ENCODE measurements at regions not wholly inside any gene's neighbourhood (a gene's known extent, or its start where the extent isn't known, plus 50 kb on each side); places are given as distances from the start of the nearest gene placed in this dataset.

DNA sequence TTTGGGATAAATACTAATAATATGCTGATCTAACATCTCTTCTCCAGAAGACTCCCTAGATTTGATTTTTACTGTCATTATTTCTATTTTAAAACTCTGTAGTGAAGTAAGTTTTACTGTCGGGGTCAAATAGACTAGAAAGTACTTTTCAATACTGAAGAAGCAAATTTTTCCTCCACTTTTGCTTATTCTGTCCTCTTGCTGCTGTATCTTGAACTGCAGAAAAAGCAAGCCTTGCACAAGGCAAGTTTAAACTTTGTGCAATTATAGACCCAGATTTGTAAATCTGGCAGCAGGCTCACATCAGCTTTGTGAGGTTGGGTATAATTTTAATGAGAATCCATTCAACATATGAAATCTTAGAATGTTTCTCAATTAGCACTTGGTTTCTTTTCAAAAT, 151.1 kb upstream of the ETS2 start:
- no peaks in the 10 kb centered on the region for H3K9me3 ChIP-seq (ENCODE audit: low read length)
- TF ChIP-seq, protein P1, sequence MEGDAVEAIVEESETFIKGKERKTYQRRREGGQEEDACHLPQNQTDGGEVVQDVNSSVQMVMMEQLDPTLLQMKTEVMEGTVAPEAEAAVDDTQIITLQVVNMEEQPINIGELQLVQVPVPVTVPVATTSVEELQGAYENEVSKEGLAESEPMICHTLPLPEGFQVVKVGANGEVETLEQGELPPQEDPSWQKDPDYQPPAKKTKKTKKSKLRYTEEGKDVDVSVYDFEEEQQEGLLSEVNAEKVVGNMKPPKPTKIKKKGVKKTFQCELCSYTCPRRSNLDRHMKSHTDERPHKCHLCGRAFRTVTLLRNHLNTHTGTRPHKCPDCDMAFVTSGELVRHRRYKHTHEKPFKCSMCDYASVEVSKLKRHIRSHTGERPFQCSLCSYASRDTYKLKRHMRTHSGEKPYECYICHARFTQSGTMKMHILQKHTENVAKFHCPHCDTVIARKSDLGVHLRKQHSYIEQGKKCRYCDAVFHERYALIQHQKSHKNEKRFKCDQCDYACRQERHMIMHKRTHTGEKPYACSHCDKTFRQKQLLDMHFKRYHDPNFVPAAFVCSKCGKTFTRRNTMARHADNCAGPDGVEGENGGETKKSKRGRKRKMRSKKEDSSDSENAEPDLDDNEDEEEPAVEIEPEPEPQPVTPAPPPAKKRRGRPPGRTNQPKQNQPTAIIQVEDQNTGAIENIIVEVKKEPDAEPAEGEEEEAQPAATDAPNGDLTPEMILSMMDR (conservative IDR thresholded peaks at IDR 0.05; ENCODE audit: low read depth, low read length): no peak
- TF ChIP-seq EZH2 (IDR thresholded peaks at IDR 0.05; ENCODE audit: low read length, unreplicated experiment): no peak
- TF ChIP-seq EZH2phosphoT487 (IDR thresholded peaks at IDR 0.05; ENCODE audit: borderline replicate concordance, low read length): no peak
- no peak overlapping the region for H3K4me3 ChIP-seq (ENCODE audit: low read length)
- H3K4me1 ChIP-seq (ENCODE audit: insufficient read depth, low read length): no peaks in the 10 kb centered on the region
- no peaks in the 10 kb centered on the region for H4K20me1 ChIP-seq (ENCODE audit: low read length)
- no peak overlapping the region for H3K4me2 ChIP-seq (ENCODE audit: low read length)
- H2AFZ ChIP-seq (ENCODE audit: low read length): no peak overlapping the region
- H3K27ac ChIP-seq (ENCODE audit: low read length): no peak overlapping the region
- no peaks in the 10 kb centered on the region for H3K36me3 ChIP-seq (ENCODE audit: low read depth, low read length)
- no peaks in the 10 kb centered on the region for H3K9me2 ChIP-seq (replicated peaks; ENCODE audit: low read length)
- ChIA-PET CTCF (no interaction called here), POLR2A (ENCODE audit: unreplicated experiment) (no interaction called here)
- DNase-seq (no peak), ATAC-seq (no peak)
- peaks cover 85% of the 10 kb centered on the region for H3K27me3 ChIP-seq (ENCODE audit: low read length)
- BruUV-seq (replicated peaks): no TSS peak
- no peak overlapping the region for H3K9ac ChIP-seq (ENCODE audit: low read length)
- no peaks in the 10 kb centered on the region for H3K79me2 ChIP-seq (ENCODE audit: low read length)
- intact Hi-C loops (cut with micrococcal nuclease): no loop called here
- no peaks in the 10 kb centered on the region for H3F3A ChIP-seq (ENCODE audit: low read length, unreplicated experiment)

DNA sequence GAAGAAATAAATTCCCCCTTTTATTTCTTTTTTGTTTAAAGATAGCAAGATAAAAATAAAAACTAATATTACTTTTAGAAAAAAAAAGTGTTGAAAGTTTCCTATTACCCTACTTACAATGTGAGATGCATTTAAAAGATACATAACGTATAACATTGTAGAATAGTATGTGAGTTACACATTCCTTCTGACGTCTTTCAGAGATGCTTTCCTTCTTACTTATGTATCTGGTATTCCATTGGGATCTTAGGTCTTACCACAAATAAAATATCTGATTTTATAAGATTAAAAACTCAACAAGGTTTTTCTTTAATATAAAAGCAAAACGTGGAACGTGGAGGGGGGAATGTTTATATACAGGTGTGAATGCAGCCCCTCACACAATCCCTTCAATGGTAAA, 147.2 kb upstream of the ETS2 start:
- no peaks in the 10 kb centered on the region for H3K79me2 ChIP-seq (ENCODE audit: low read length)
- no peaks in the 10 kb centered on the region for H3K4me1 ChIP-seq (ENCODE audit: insufficient read depth, low read length)
- no peak overlapping the region for H3K4me3 ChIP-seq (ENCODE audit: low read length)
- no peak overlapping the region for H3K4me2 ChIP-seq (ENCODE audit: low read length)
- TF ChIP-seq EZH2 (IDR thresholded peaks at IDR 0.05; ENCODE audit: low read length, unreplicated experiment) (no peak), EZH2phosphoT487 (IDR thresholded peaks at IDR 0.05; ENCODE audit: borderline replicate concordance, low read length) (no peak)
- TF ChIP-seq, protein P1 (conservative IDR thresholded peaks at IDR 0.05; ENCODE audit: low read depth, low read length): no peak
- H3K36me3 ChIP-seq (ENCODE audit: low read depth, low read length): no peaks in the 10 kb centered on the region
- no peaks in the 10 kb centered on the region for H3K9me2 ChIP-seq (replicated peaks; ENCODE audit: low read length)
- DNase-seq (no peak), ATAC-seq (no peak)
- no peaks in the 10 kb centered on the region for H3K9me3 ChIP-seq (ENCODE audit: low read length)
- peaks cover 76% of the 10 kb centered on the region for H3K27me3 ChIP-seq (ENCODE audit: low read length)
- H2AFZ ChIP-seq (ENCODE audit: low read length): no peak overlapping the region
- no peaks in the 10 kb centered on the region for H4K20me1 ChIP-seq (ENCODE audit: low read length)
- BruUV-seq (replicated peaks): no TSS peak
- H3F3A ChIP-seq (ENCODE audit: low read length, unreplicated experiment): no peaks in the 10 kb centered on the region
- ChIA-PET CTCF (no interaction called here), POLR2A (ENCODE audit: unreplicated experiment) (no interaction called here)
- intact Hi-C loops (cut with micrococcal nuclease): no loop called here
- H3K27ac ChIP-seq (ENCODE audit: low read length): no peak overlapping the region
- H3K9ac ChIP-seq (ENCODE audit: low read length): no peak overlapping the region

DNA sequence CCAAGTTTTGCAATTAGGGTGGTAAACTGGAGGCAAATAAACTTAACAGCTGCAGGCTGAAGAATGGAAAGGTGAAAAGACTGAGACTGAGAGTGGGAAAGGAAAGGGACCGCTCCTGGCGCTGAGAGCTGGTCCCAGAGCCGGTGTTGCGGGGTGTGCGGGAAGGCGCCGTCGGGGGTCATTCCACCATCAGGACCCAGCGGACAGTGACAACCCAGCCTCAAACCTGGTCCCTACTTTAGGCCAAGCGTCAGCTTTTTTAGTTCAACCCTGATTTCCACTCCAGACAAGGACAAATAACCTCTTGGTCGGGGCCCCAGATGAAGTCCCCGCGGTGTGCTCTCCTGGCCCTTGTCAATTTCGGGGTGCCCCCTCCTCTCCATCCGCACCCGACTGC, 145.8 kb upstream of the ETS2 start:
- Histone ChIP-seq H3K36me3 (ENCODE audit: low read depth, low read length) (no peaks in the 10 kb centered on the region), H3F3A (ENCODE audit: low read length, unreplicated experiment) (no peaks in the 10 kb centered on the region), H3K4me2 (ENCODE audit: low read length) (no peak overlapping the region), H2AFZ (ENCODE audit: low read length) (no peak overlapping the region), H4K20me1 (ENCODE audit: low read length) (no peaks in the 10 kb centered on the region), H3K4me1 (ENCODE audit: insufficient read depth, low read length) (no peaks in the 10 kb centered on the region), H3K27ac (ENCODE audit: low read length) (no peak overlapping the region), H3K9me2 (replicated peaks; ENCODE audit: low read length) (no peaks in the 10 kb centered on the region), H3K9ac (ENCODE audit: low read length) (no peak overlapping the region), H3K79me2 (ENCODE audit: low read length) (no peaks in the 10 kb centered on the region), H3K4me3 (ENCODE audit: low read length) (no peak overlapping the region), H3K27me3 (ENCODE audit: low read length) (peaks cover 76% of the 10 kb centered on the region), H3K9me3 (ENCODE audit: low read length) (no peaks in the 10 kb centered on the region)
- BruUV-seq (replicated peaks): no TSS peak
- intact Hi-C loops (cut with micrococcal nuclease): no loop called here
- DNase-seq: no peak
- TF ChIP-seq, protein P1 (conservative IDR thresholded peaks at IDR 0.05; ENCODE audit: low read depth, low read length): no peak
- TF ChIP-seq EZH2phosphoT487 (IDR thresholded peaks at IDR 0.05; ENCODE audit: borderline replicate concordance, low read length): no peak
- no peak for TF ChIP-seq EZH2 (IDR thresholded peaks at IDR 0.05; ENCODE audit: low read length, unreplicated experiment)
- ChIA-PET CTCF (no interaction called here), POLR2A (ENCODE audit: unreplicated experiment) (no interaction called here)
- ATAC-seq: no peak
